ENCODE measurements at regions not wholly inside any gene's neighbourhood (a gene's known extent, or its start where the extent isn't known, plus 50 kb on each side); places are given as distances from the start of the nearest gene placed in this dataset.

DNA sequence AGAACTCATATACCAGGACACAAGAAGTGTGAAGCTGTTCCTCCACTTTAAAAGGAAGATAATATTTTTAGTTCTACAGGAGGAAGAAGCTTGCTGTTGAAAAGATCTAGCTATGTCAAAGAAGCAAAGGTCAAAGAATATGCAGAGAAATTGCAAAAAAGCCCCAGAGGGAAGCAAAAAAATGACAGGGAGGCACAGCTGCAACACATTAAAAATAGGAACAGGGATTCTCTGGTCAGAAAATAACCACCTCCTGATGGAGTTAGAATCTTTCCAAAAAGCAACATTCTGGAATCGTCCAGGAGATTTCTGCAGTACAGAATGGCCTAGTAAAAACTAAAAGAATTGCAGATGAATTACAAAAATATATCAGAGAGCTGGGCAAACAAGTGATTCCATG is 238.9 kb upstream of the PRMT6 start:
- TF ChIP-seq CTCF (conservative IDR thresholded peaks at IDR 0.05; ENCODE audit: low read length) (no peak), EZH2phosphoT487 (IDR thresholded peaks at IDR 0.05; ENCODE audit: borderline replicate concordance, low read depth, low read length) (no peak)

Data from OCI-LY7 (cell line).